ENCODE measurements at regions not wholly inside any gene's neighbourhood (a gene's known extent, or its start where the extent isn't known, plus 50 kb on each side); places are given as distances from the start of the nearest gene placed in this dataset.

DNA sequence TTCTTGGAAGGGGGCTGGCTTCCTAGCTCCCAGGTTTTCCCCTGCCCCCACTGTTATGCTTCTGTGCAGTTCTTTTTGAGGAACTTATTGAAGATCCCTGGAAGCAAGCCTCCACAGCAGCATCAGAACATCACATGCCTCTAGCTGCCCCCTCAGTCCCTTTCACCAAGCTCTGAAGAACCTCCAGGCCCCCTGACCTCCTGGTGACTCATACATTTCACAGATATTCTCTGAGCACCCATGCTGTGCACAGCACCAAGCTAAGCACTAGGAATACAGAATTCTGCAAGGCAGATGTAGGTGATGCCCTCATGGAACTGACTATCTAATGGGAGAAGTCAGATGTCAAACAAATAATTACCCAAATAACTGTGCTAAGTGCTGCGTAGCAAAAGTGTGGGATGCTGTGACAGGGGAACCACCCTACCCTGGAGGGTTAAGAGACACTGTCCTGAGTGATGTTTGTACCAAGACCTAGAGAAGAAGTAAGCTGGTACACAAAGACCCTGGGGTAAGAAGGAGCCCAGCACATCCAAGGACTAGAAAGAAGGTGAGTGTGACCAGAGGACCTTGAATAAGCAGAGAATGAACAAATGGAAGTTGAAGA is 213.7 kb upstream of the NR4A3 start:
- TF ChIP-seq, protein P1, sequence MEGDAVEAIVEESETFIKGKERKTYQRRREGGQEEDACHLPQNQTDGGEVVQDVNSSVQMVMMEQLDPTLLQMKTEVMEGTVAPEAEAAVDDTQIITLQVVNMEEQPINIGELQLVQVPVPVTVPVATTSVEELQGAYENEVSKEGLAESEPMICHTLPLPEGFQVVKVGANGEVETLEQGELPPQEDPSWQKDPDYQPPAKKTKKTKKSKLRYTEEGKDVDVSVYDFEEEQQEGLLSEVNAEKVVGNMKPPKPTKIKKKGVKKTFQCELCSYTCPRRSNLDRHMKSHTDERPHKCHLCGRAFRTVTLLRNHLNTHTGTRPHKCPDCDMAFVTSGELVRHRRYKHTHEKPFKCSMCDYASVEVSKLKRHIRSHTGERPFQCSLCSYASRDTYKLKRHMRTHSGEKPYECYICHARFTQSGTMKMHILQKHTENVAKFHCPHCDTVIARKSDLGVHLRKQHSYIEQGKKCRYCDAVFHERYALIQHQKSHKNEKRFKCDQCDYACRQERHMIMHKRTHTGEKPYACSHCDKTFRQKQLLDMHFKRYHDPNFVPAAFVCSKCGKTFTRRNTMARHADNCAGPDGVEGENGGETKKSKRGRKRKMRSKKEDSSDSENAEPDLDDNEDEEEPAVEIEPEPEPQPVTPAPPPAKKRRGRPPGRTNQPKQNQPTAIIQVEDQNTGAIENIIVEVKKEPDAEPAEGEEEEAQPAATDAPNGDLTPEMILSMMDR (conservative IDR thresholded peaks at IDR 0.05; ENCODE audit: low read length), result no peak

DNA sequence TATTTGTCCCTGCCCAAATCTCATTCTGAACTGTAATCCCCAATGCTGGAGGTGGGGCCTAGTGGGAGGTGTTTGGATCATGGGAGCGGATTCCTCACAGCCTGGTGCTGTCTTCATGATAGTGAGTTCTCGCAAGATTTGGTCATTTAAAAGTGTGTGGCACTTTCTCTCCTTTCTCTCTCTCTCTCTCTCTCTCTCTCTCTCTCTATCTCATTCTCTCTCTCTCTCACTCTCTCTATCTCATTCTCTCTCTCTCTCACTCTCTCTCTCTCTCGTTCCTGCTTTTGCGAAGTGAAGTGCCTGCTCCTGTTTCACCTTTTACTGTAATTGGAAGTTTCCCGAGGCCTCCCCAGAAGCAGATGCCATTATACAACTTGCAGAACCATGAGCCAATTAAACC is 207.3 kb upstream of the NR4A3 start:
- H3K4me3 ChIP-seq (ENCODE audit: low read length), result no peak overlapping the region
- TF ChIP-seq, protein P1 (conservative IDR thresholded peaks at IDR 0.05; ENCODE audit: low read length), result no peak
- no peak for DNase-seq (ENCODE audit: low read depth)

More for the DNA sequence above, 213.7 kb upstream of the NR4A3 start:
- no peak for DNase-seq (ENCODE audit: low read depth)
- H3K4me3 ChIP-seq (ENCODE audit: low read length), result no peak overlapping the region

DNA sequence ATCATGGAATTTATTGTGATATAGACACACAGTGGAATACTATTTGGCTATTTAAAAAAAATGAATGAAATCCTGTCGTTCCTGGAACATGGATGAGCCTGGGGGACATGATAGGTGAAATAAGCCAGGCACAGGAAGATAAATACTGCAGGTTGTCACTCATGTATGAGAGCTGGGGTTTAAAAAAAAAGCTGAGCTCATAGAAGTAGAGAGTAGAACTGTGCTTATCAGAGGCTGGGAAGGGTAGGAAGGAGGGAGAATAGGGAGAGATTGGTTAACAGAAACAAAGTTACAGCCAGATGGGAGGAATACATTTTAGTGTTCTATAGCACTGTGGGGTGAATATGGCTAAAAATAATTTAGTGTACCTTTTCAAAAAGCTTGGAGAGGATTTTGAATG is 200.6 kb upstream of the NR4A3 start:
- no peak overlapping the region for H3K4me3 ChIP-seq (ENCODE audit: low read length)
- no peak for DNase-seq (ENCODE audit: low read depth)
- TF ChIP-seq, protein P1 (conservative IDR thresholded peaks at IDR 0.05; ENCODE audit: low read length), result no peak

DNA sequence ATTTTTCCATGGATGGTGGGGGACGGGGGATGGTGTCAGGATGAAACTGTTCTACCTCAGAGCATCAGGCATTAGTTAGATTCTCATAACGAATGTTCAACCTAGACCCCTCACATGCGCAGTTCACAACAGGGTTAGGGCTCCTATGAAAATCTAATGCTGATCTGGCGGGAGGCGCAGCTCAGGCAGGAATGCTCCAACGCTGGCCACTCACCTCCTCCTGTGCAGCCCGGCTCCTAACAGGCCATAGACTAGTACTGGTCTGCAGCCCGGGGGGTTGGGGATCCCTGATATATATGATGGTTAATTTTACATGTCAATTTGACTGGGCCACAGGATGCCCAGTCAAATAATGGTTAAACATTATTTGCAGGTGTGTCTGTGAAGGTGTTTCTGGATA is 199.0 kb upstream of the NR4A3 start:
- no peak overlapping the region for H3K4me3 ChIP-seq (ENCODE audit: low read length)
- TF ChIP-seq, protein P1 (conservative IDR thresholded peaks at IDR 0.05; ENCODE audit: low read length), result no peak

DNA sequence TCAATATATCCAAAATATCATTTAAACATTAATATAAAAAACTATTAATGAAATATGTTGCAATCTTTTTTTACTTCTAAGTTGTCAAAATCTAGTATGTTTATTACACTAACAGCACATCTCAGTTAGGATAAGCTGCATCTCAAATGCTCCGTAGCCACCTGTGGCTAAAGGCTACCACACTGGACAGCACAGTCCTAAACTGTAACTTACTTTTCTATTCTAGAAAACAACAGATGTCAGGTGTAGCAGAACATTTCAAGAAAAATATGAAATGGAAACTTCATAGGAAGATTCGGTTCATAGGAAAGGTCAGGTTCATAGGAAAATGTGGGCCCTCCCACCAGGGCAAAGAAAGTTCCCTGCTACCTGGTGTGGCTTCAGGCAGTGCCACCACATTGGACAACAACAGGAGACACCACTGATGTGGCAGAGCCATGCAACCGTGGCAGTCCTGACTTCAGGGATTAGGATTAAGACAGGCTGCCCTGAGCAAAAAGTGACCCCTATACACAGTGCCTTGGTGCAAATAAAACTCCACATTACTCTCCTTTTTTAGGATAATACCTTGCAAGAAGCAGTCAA is 197.8 kb upstream of the NR4A3 start:
- no peak for DNase-seq (ENCODE audit: low read depth)
- TF ChIP-seq, protein P1 (conservative IDR thresholded peaks at IDR 0.05; ENCODE audit: low read length), result no peak
- no peak overlapping the region for H3K4me3 ChIP-seq (ENCODE audit: low read length)

More for the DNA sequence above, 199.0 kb upstream of the NR4A3 start:
- no peak for DNase-seq (ENCODE audit: low read depth)

DNA sequence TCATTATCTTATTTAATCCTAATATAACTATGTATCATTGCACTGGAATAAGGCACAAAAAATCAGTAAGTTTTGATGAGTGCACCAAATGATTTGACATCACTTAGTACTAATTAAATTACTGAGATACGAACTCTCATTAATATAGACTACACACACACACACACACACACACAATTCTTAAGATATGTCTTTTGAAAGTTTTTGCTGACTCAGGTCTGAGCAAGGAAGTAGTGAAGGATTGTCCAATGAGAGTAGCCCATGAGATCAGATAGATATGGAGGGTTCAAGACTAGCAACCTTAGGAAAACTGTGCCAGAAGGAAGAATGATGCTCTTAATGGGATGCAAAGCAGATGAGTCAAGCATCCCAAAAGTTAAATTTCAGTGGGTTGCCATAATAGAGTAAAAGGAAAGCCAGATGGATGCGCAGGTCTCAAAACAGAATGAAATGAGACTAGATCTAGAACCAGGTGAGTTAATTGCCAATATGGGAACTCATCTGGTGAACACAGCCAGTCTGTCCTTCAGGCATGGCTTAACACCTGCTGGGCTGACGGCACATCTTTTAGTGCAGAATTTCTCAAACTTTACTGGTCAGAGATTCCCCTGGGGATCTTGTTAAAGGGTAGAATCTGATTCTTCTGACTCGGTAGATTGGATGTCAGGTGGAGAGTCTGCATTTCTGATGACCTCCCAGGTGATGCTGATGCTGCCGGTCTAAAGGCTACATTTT is 197.0 kb upstream of the NR4A3 start:
- H3K4me3 ChIP-seq (ENCODE audit: low read length), result no peak overlapping the region
- TF ChIP-seq, protein P1 (conservative IDR thresholded peaks at IDR 0.05; ENCODE audit: low read length), result no peak
- DNase-seq (ENCODE audit: low read depth), result no peak

DNA sequence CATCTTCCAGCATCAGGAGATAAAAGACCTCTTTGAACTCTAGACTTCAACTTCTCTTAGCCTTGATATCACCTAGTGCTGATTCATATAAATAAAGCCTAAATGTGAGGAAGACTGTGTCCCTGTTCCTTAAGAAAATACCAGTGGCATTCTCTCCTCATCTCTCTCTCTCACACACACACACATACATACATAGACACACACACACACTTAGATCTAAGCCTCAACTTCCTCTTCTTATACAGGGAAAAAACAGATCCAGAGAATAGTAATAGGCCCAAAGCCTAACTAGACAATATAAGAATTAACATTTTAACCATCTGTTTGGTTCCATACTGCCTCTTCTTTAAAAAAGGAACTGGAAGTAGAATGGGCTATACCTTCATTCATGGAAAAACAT is 195.3 kb upstream of the NR4A3 start:
- no peak for DNase-seq (ENCODE audit: low read depth)
- no peak overlapping the region for H3K4me3 ChIP-seq (ENCODE audit: low read length)
- TF ChIP-seq, protein P1 (conservative IDR thresholded peaks at IDR 0.05; ENCODE audit: low read length), result no peak

Data from AG10803 (cell line).